Renal cortex interstitium (tissue), 11 donors: ENCODE measurements at regions not wholly inside any gene's neighbourhood (a gene's known extent, or its start where the extent isn't known, plus 50 kb on each side); places are given as distances from the start of the nearest gene placed in this dataset.

Experiments
- DNase-seq, 11 donors: peaks; one replicate each; pipeline ENCODE4 v3.0.0-alpha.2; 2013; ENCODE audit warnings: low read depth in 9 of 11, low spot score in 4 of 11; ENCODE audit errors: extremely low read depth in 1 of 11

- no peak for DNase-seq
Measured at GRCh38 chr17:15177343-15177742, 87.8 kb downstream of the PMP22 start.

GRCh38 chr17:15175356-15175755, 89.8 kb downstream of the PMP22 start:
- no peak for DNase-seq

- DNase-seq = peak; percentile 45 to 77 (median 62)
Measured at GRCh38 chr17:15171167-15172047, 93.7 kb downstream of the PMP22 start.

- no peak for DNase-seq
Measured at GRCh38 chr17:15169676-15170075, 95.5 kb downstream of the PMP22 start.

GRCh38 chr17:15168379-15168778, 96.7 kb downstream of the PMP22 start:
- no peak for DNase-seq

- DNase-seq = no peak
Measured at GRCh38 chr17:15161395-15161794, 103.7 kb downstream of the PMP22 start.

- no peak for DNase-seq
Measured at GRCh38 chr17:15157051-15157450, 108.1 kb downstream of the PMP22 start.

GRCh38 chr17:15154618-15155017, 110.5 kb downstream of the PMP22 start:
- no peak for DNase-seq

- no peak for DNase-seq
Measured at GRCh38 chr17:15145621-15146020, 119.5 kb downstream of the PMP22 start.

- no peak for DNase-seq
Measured at GRCh38 chr17:15143524-15143923, 121.6 kb downstream of the PMP22 start.

GRCh38 chr17:15134363-15134762, 130.8 kb downstream of the PMP22 start:
- no peak for DNase-seq

GRCh38 chr17:15133826-15134225, 131.3 kb downstream of the PMP22 start:
- DNase-seq = no peak

- DNase-seq = no peak
Measured at GRCh38 chr17:15133143-15133542, 132.0 kb downstream of the PMP22 start.

GRCh38 chr17:15130426-15130825, 134.7 kb downstream of the PMP22 start:
- peak in 1 of 11 donors; percentile 44 for DNase-seq

GRCh38 chr17:15129986-15130385, 135.1 kb downstream of the PMP22 start:
- DNase-seq = no peak

GRCh38 chr17:15124746-15125145, 140.4 kb downstream of the PMP22 start:
- no peak for DNase-seq

- no peak for DNase-seq
Measured at GRCh38 chr17:15124264-15124595, 140.9 kb downstream of the PMP22 start.

- DNase-seq = no peak
Measured at GRCh38 chr17:15123593-15124263, 141.4 kb downstream of the PMP22 start.

- no peak for DNase-seq
Measured at GRCh38 chr17:15122857-15123256, 142.3 kb downstream of the PMP22 start.

GRCh38 chr17:15121426-15121825, 143.7 kb downstream of the PMP22 start:
- DNase-seq = no peak

GRCh38 chr17:15119968-15120367, 145.2 kb downstream of the PMP22 start:
- DNase-seq = no peak
